GM23338 (cell line): ENCODE measurements at regions not wholly inside any gene's neighbourhood (a gene's known extent, or its start where the extent isn't known, plus 50 kb on each side); places are given as distances from the start of the nearest gene placed in this dataset.

ENCODE experiments used
- EZH2 ChIP-seq: fragments of 200-600 bp; sonication (generic); IDR thresholded peaks from one replicate; pipeline ENCODE4 v1.8.0; 2017; ENCODE audit warnings: antibody characterized with exemption, mild to moderate bottlenecking, low read depth; ENCODE audit not compliant: unreplicated experiment
- EZH2phosphoT487 ChIP-seq: fragments of 200-600 bp; sonication (generic); IDR thresholded peaks from one replicate; pipeline ENCODE4 v1.8.1; 2018; ENCODE audit warnings: antibody characterized with exemption; ENCODE audit not compliant: unreplicated experiment
- POLR2AphosphoS5 ChIP-seq: IDR thresholded peaks from 2 replicates; pipeline ENCODE4 v1.6.1; 2016; ENCODE audit warnings: antibody characterized with exemption, low read depth
- ZNF114 ChIP-seq: fragments of 250-450 bp; sonication (Bioruptor Pico); IDR thresholded peaks from 2 replicates; pipeline ENCODE4 v1.5.0; 2020; ENCODE audit warnings: mild to moderate bottlenecking, moderate library complexity
- ZNF331 ChIP-seq: fragments of 250-450 bp; sonication (Bioruptor Pico); IDR thresholded peaks from 2 replicates; pipeline ENCODE4 v1.5.0; 2020; ENCODE audit warnings: low read depth, mild to moderate bottlenecking, moderate library complexity
- TF ChIP-seq, protein P1 (sequence below), 2 experiments: fragments of 200-600 bp in 1 of 2; sonication (generic) in 1 of 2; conservative IDR thresholded peaks; 2 replicates each; pipeline versions ENCODE4 v1.5.1 to v1.6.1; 2016 to 2017; ENCODE audit warnings: antibody characterized with exemption in 2 of 2, low read depth in 2 of 2, mild to moderate bottlenecking in 2 of 2, moderate library complexity in 1 of 2

DNA sequence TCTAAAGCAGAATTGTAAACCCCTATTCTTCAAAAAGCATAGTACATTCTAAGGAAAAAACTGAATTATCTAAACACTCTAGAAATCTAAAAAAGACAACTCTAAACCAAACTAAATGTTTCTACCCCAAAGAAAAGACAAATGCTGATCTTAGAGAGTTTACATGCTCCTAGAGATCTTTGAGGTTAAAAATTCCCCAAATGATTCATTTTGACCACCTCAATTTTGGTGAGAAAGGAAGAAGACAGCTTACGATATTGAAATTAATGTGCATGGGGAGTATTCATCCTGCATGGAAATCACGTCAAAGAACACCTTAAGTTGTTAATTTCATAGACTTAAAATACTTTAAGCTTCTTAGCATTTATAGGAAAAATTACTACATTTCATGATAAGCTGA lies 377.8 kb upstream of the RUNX1 start:
- TF ChIP-seq ZNF114 (CRISPR knock-in tag), result no peak
- TF ChIP-seq, protein P1, sequence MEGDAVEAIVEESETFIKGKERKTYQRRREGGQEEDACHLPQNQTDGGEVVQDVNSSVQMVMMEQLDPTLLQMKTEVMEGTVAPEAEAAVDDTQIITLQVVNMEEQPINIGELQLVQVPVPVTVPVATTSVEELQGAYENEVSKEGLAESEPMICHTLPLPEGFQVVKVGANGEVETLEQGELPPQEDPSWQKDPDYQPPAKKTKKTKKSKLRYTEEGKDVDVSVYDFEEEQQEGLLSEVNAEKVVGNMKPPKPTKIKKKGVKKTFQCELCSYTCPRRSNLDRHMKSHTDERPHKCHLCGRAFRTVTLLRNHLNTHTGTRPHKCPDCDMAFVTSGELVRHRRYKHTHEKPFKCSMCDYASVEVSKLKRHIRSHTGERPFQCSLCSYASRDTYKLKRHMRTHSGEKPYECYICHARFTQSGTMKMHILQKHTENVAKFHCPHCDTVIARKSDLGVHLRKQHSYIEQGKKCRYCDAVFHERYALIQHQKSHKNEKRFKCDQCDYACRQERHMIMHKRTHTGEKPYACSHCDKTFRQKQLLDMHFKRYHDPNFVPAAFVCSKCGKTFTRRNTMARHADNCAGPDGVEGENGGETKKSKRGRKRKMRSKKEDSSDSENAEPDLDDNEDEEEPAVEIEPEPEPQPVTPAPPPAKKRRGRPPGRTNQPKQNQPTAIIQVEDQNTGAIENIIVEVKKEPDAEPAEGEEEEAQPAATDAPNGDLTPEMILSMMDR (conservative IDR thresholded peaks at IDR 0.05; ENCODE audit: low read depth in 2 of 2), result no peak
- TF ChIP-seq EZH2, result no peak
- no peak for TF ChIP-seq POLR2AphosphoS5
- TF ChIP-seq ZNF331, result no peak
- no peak for TF ChIP-seq EZH2phosphoT487
